ENCODE measurements at regions not wholly inside any gene's neighbourhood (a gene's known extent, or its start where the extent isn't known, plus 50 kb on each side); places are given as distances from the start of the nearest gene placed in this dataset.

DNA sequence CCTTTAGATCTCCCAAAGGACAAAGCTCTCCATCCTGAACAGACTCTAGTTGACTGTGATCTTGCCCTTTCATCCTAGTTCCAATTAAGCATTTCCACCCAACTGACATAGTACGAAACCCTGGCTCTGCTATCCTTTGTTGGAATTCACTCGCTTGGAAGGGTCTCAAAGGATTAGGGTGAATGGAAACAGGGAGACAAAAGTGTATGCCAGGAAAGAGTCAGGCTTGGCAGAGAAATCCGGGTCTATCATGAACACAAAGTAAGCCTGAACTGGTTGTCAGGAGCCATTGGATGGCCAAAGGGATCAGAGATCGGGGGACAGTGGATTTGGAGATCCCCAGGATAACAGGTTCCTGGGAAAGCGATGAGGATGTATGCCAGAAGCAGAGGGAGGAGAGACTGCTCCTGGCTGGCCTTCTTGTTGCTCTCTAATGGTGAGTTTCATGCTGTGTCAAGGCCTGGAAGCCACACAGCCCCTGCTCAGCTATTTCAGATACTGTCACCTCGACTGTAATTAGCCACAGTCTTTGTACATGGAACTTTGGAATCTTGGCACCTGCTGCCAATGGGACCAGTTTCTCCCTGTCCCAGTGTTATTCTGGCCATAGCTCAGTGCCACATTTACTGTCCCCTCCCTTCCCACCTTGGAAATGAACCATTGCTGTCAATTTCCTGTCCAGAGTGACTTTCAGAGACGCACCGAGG, 1168.7 kb upstream of the AUTS2 start:
- in situ Hi-C loops (cut with HindIII; ENCODE audit: low pct_unique_long_range_greater_than_20kb, low sequenced_read_pairs) = no loop called here
- TF ChIP-seq JUND (IDR thresholded peaks at IDR 0.05; ENCODE audit: low read depth) = no peak
- DNase-seq (ENCODE audit: low read depth in 1 of 2, low spot score in 1 of 2) = no peak

GRCh38 chr7:68432585-68432984, 1165.7 kb upstream of the AUTS2 start:
- no peak for DNase-seq (ENCODE audit: low read depth in 1 of 2, low spot score in 1 of 2)

DNA sequence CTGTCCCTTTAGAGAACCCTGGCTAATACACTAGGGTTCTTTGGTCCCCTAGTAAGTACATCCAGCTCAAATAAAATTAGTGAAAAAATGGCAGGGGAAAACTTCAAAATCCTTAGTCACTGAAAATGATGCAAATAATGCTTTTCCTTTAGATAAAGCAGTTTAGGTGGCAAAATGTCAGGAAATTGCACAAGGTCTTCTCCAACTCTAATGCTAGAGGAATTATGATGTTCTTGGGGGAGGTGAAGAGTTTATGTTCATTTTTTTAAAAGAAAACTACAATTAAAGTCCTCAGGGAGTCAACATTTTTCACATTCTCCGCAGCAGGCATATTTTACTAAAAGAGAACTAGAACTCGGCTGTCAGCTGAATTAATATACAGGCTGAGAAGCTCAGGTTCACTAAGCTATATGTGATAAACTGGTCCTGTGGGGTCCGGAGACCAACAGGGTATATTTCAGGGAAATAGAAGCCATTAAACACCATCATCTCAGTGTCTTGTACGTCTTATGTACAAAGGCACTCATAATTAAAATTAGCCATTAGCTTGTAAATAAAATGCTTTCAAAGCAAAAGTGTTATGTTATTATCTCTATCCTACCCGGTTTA, 1164.7 kb upstream of the AUTS2 start:
- no peak for DNase-seq (ENCODE audit: low read depth in 1 of 2, low spot score in 1 of 2)
- in situ Hi-C loops (cut with HindIII; ENCODE audit: low pct_unique_long_range_greater_than_20kb, low sequenced_read_pairs) = no loop called here
- no peak for TF ChIP-seq JUND (IDR thresholded peaks at IDR 0.05; ENCODE audit: low read depth)

More at GRCh38 chr7:68432585-68432984, 1165.7 kb upstream of the AUTS2 start:
- no peak for TF ChIP-seq JUND (IDR thresholded peaks at IDR 0.05; ENCODE audit: low read depth)
- in situ Hi-C loops (cut with HindIII; ENCODE audit: low pct_unique_long_range_greater_than_20kb, low sequenced_read_pairs) = no loop called here

DNA sequence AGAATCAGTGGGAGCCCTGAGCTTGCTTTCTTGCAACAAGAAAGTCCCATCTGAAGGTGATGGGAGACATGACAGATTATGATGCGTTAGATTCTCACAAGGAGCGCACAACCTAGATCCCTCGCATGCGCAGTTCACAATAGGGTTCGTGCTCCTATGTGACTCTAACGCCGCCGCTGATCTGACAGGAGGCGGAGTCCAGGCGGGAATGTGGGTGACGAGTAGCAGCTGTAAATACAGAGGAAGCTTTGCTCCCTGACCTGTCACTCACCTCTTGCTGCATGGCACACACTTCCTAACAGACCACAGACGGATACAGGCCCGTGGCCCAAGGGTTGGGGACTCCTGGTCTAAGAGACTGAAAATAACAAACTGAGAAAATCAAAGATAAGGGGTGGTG, 1163.4 kb upstream of the AUTS2 start:
- in situ Hi-C loops (cut with HindIII; ENCODE audit: low pct_unique_long_range_greater_than_20kb, low sequenced_read_pairs) = no loop called here
- TF ChIP-seq JUND (IDR thresholded peaks at IDR 0.05; ENCODE audit: low read depth) = no peak
- no peak for DNase-seq (ENCODE audit: low read depth in 1 of 2, low spot score in 1 of 2)

- no peak for DNase-seq (ENCODE audit: low read depth in 1 of 2, low spot score in 1 of 2)
- in situ Hi-C loops (cut with HindIII; ENCODE audit: low pct_unique_long_range_greater_than_20kb, low sequenced_read_pairs) = no loop called here
- no peak for TF ChIP-seq JUND (IDR thresholded peaks at IDR 0.05; ENCODE audit: low read depth)
Measured at GRCh38 chr7:68438016-68438415, 1160.3 kb upstream of the AUTS2 start.

- DNase-seq (ENCODE audit: low read depth in 1 of 2, low spot score in 1 of 2) = no peak
- no peak for TF ChIP-seq JUND (IDR thresholded peaks at IDR 0.05; ENCODE audit: low read depth)
- in situ Hi-C loops (cut with HindIII; ENCODE audit: low pct_unique_long_range_greater_than_20kb, low sequenced_read_pairs) = no loop called here
Measured at GRCh38 chr7:68438811-68439210, 1159.5 kb upstream of the AUTS2 start.

DNA sequence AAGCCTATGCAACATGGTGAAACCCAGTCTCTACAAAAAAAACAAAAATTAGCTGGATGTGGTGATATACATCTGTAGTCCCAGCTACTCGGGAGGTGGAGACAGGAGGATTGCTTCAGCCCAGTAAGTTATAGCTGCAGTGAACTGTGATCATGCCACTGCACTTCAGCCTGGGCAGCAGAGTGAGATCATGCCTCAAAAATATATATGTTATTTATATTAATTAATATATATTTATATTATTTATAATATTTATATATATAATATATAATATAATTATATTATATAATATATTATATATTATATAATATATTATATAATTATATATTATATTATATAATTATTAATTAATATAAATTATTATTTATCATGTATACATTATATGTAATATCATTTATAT, 1158.4 kb upstream of the AUTS2 start:
- TF ChIP-seq JUND (IDR thresholded peaks at IDR 0.05; ENCODE audit: low read depth) = no peak
- no peak for DNase-seq (ENCODE audit: low read depth in 1 of 2, low spot score in 1 of 2)
- in situ Hi-C loops (cut with HindIII; ENCODE audit: low pct_unique_long_range_greater_than_20kb, low sequenced_read_pairs) = no loop called here

GRCh38 chr7:68440866-68441265, 1157.4 kb upstream of the AUTS2 start:
- peak in 1 of 2 experiments; percentile 30 for DNase-seq (ENCODE audit: low read depth in 1 of 2, low spot score in 1 of 2)
- in situ Hi-C loops (cut with HindIII; ENCODE audit: low pct_unique_long_range_greater_than_20kb, low sequenced_read_pairs) = no loop called here
- no peak for TF ChIP-seq JUND (IDR thresholded peaks at IDR 0.05; ENCODE audit: low read depth)

GRCh38 chr7:68441645-68442044, 1156.6 kb upstream of the AUTS2 start:
- in situ Hi-C loops (cut with HindIII; ENCODE audit: low pct_unique_long_range_greater_than_20kb, low sequenced_read_pairs) = no loop called here
- no peak for TF ChIP-seq JUND (IDR thresholded peaks at IDR 0.05; ENCODE audit: low read depth)
- no peak for DNase-seq (ENCODE audit: low read depth in 1 of 2, low spot score in 1 of 2)

GRCh38 chr7:68442931-68443631, 1155.2 kb upstream of the AUTS2 start:
- in situ Hi-C loops (cut with HindIII; ENCODE audit: low pct_unique_long_range_greater_than_20kb, low sequenced_read_pairs) = no loop called here
- TF ChIP-seq JUND (IDR thresholded peaks at IDR 0.05; ENCODE audit: low read depth) = no peak
- DNase-seq (ENCODE audit: low read depth in 1 of 2, low spot score in 1 of 2) = no peak

GRCh38 chr7:68444042-68444441, 1154.2 kb upstream of the AUTS2 start:
- DNase-seq (ENCODE audit: low read depth in 1 of 2, low spot score in 1 of 2) = no peak
- no peak for TF ChIP-seq JUND (IDR thresholded peaks at IDR 0.05; ENCODE audit: low read depth)
- in situ Hi-C loops (cut with HindIII; ENCODE audit: low pct_unique_long_range_greater_than_20kb, low sequenced_read_pairs) = no loop called here

DNA sequence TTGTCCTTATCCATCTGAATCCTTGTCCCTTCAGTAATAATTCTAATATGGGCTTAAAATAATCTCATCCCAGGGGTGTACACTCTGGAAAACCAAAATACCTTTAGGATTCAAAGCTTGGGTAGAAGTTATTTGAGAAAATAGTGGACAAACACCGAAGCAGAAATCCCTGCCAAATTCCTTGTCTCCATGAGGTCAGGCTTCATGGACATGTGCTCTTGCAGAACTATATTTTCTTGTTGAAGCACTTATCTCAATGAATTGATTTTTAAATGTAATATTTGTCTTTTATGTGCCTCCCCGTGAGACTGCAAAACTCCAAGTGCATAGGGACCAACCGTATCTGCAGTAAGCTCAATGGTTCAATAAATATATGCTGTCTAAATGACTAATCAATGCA, 1153.3 kb upstream of the AUTS2 start:
- in situ Hi-C loops (cut with HindIII; ENCODE audit: low pct_unique_long_range_greater_than_20kb, low sequenced_read_pairs) = no loop called here
- TF ChIP-seq JUND (IDR thresholded peaks at IDR 0.05; ENCODE audit: low read depth) = no peak

GRCh38 chr7:68446183-68446582, 1152.1 kb upstream of the AUTS2 start:
- in situ Hi-C loops (cut with HindIII; ENCODE audit: low pct_unique_long_range_greater_than_20kb, low sequenced_read_pairs) = no loop called here
- no peak for DNase-seq (ENCODE audit: low read depth in 1 of 2, low spot score in 1 of 2)
- no peak for TF ChIP-seq JUND (IDR thresholded peaks at IDR 0.05; ENCODE audit: low read depth)

More for the DNA sequence above, 1153.3 kb upstream of the AUTS2 start:
- no peak for DNase-seq (ENCODE audit: low read depth in 1 of 2, low spot score in 1 of 2)
